IMR-90 (cell line): ENCODE measurements at regions not wholly inside any gene's neighbourhood (a gene's known extent, or its start where the extent isn't known, plus 50 kb on each side); places are given as distances from the start of the nearest gene placed in this dataset.

Experiments used
- ATAC-seq: fragments of 200-7000 bp; cut with Tn5 transposase; 2 replicates; pipeline ENCODE4 v1.9.1; 2020; ENCODE audit warnings: low read depth, mild to moderate bottlenecking, moderate library complexity
- BruUV-seq: library from RNA; stranded (reverse); fragments of 400-500 nt; replicated peaks from 2 replicates; lab custom pipeline; 2021; lab: Mats Ljungman, UMichigan
- CTCF ChIA-PET: fragments of 300-600 bp; formaldehyde crosslinking; extraction: SDS; loops from one replicate; lab custom pipeline; 2021; ENCODE audit warnings: antibody characterized with exemption; lab: Yijun Ruan, JAX
- POLR2A ChIA-PET: fragments of 300-600 bp; sonication (Branson Sonifier 250); formaldehyde crosslinking; loops from one replicate; lab custom pipeline; 2022; ENCODE audit warnings: antibody characterized with exemption; ENCODE audit not compliant: unreplicated experiment; lab: Charles Lee
- DNase-seq: peaks from one replicate; pipeline ENCODE4 v3.0.0; 2013
- H2AFZ ChIP-seq: replicated peaks from 2 replicates; pipeline ENCODE3; 2013; ENCODE audit warnings: low read length, mild to moderate bottlenecking; ENCODE audit not compliant: poor library complexity
- H2AK5ac ChIP-seq: 2 replicates; pipeline ENCODE4 v1.6.1; 2013; ENCODE audit warnings: low read depth, low read length, inconsistent platforms
- H2AK9ac ChIP-seq: replicated peaks from 2 replicates; pipeline ENCODE3; 2013; ENCODE audit warnings: mild to moderate bottlenecking, low read depth, low read length, moderate library complexity; ENCODE audit not compliant: poor library complexity
- H2BK120ac ChIP-seq: 2 replicates; pipeline ENCODE4 v1.6.1; 2013; ENCODE audit warnings: low read depth, low read length, inconsistent platforms
- H2BK15ac ChIP-seq: 3 replicates; pipeline ENCODE4 v1.6.1; 2013; ENCODE audit warnings: low read depth, low read length, inconsistent platforms
- H2BK20ac ChIP-seq: 2 replicates; pipeline ENCODE4 v1.6.1; 2013; ENCODE audit warnings: low read depth, mild to moderate bottlenecking, inconsistent platforms, low read length, moderate library complexity
- H2BK5ac ChIP-seq: 2 replicates; pipeline ENCODE4 v1.6.1; 2013; ENCODE audit warnings: mild to moderate bottlenecking, low read depth, low read length, inconsistent platforms; ENCODE audit not compliant: poor library complexity, severe bottlenecking
- H3K14ac ChIP-seq: replicated peaks from 2 replicates; pipeline ENCODE4 v1.6.1; 2013; ENCODE audit warnings: low read depth, low read length, inconsistent platforms
- H3K18ac ChIP-seq: 2 replicates; pipeline ENCODE4 v1.6.1; 2013; ENCODE audit warnings: low read depth, low read length, control low read depth
- H3K23ac ChIP-seq: 2 replicates; pipeline ENCODE4 v1.6.1; 2013; ENCODE audit warnings: low read depth, low read length, inconsistent platforms
- H3K27ac ChIP-seq: 2 replicates; pipeline ENCODE4 v1.5.1; 2013; ENCODE audit warnings: mild to moderate bottlenecking, control low read depth, low read length; ENCODE audit not compliant: insufficient read depth
- H3K27me3 ChIP-seq: 2 replicates; pipeline ENCODE4 v1.6.1; 2013; ENCODE audit warnings: low read length; ENCODE audit not compliant: control insufficient read depth, insufficient read depth
- H3K36me3 ChIP-seq: 2 replicates; pipeline ENCODE4 v1.6.1; 2013; ENCODE audit warnings: low read length, mixed read lengths; ENCODE audit not compliant: control insufficient read depth, insufficient read depth
- H3K4ac ChIP-seq: 2 replicates; pipeline ENCODE4 v1.6.1; 2013; ENCODE audit warnings: low read depth, low read length, inconsistent platforms
- H3K4me1 ChIP-seq: 2 replicates; pipeline ENCODE4 v1.6.1; 2013; ENCODE audit warnings: low read length, mixed read lengths; ENCODE audit not compliant: control insufficient read depth, insufficient read depth
- H3K4me2 ChIP-seq: 2 replicates; pipeline ENCODE4 v1.6.1; 2013; ENCODE audit warnings: low read depth, mild to moderate bottlenecking, control low read depth, low read length, moderate library complexity
- H3K4me3 ChIP-seq: 2 replicates; pipeline ENCODE4 v1.5.1; 2013; ENCODE audit warnings: low read depth, mild to moderate bottlenecking, control low read depth, low read length, moderate library complexity; ENCODE audit not compliant: insufficient read depth
- H3K56ac ChIP-seq: 2 replicates; pipeline ENCODE4 v1.6.1; 2013; ENCODE audit warnings: low read length, inconsistent platforms; ENCODE audit not compliant: insufficient read depth; ENCODE audit errors: extremely low read depth
- H3K79me1 ChIP-seq, 2 experiments: 2 replicates each; pipeline ENCODE4 v1.6.1; 2013; ENCODE audit warnings: low read length in 2 of 2, inconsistent platforms in 1 of 2, low read depth in 1 of 2
- H3K9ac ChIP-seq: 2 replicates; pipeline ENCODE4 v1.6.1; 2013; ENCODE audit warnings: low read depth, low read length, control low read depth
- H3K9me1 ChIP-seq: 2 replicates; pipeline ENCODE4 v1.6.1; 2013; ENCODE audit warnings: low read length, inconsistent platforms; ENCODE audit not compliant: insufficient read depth
- H3K9me3 ChIP-seq: 2 replicates; pipeline ENCODE4 v1.6.1; 2013; ENCODE audit warnings: low read length; ENCODE audit not compliant: control insufficient read depth, insufficient read depth
- H4K20me1 ChIP-seq: 2 replicates; pipeline ENCODE4 v1.6.1; 2013; ENCODE audit warnings: low read length, inconsistent platforms; ENCODE audit not compliant: insufficient read depth
- H4K5ac ChIP-seq: 2 replicates; pipeline ENCODE4 v1.6.1; 2013; ENCODE audit warnings: mild to moderate bottlenecking, low read depth, low read length, control low read depth
- H4K8ac ChIP-seq, 2 experiments: 2 replicates each; pipeline ENCODE4 v1.6.1; 2013; ENCODE audit warnings: low read depth in 2 of 2, low read length in 2 of 2, control low read depth in 1 of 2, inconsistent platforms in 1 of 2
- H4K91ac ChIP-seq: 2 replicates; pipeline ENCODE4 v1.6.1; 2013; ENCODE audit warnings: low read depth, low read length, inconsistent platforms; ENCODE audit not compliant: insufficient read depth
- BHLHE40 ChIP-seq: fragments of 150-350 bp; IDR thresholded peaks from 2 replicates; pipeline ENCODE4 v1.6.1; 2016; ENCODE audit warnings: mild to moderate bottlenecking, low read depth, low read length
- CEBPB ChIP-seq: IDR thresholded peaks from 2 replicates; pipeline ENCODE4 v1.6.1; 2012; ENCODE audit warnings: low read depth, low read length, improper control_type of control experiment
- CHD1 ChIP-seq: IDR thresholded peaks from 2 replicates; pipeline ENCODE4 v1.6.1; 2012; ENCODE audit warnings: low read depth, low read length, improper control_type of control experiment
- CTCF ChIP-seq: conservative IDR thresholded peaks from 2 replicates; pipeline ENCODE4 v1.5.1; 2012; ENCODE audit warnings: mild to moderate bottlenecking, low read depth, low read length, improper control_type of control experiment
- ELK1 ChIP-seq: fragments of 150-350 bp; IDR thresholded peaks from 2 replicates; pipeline ENCODE4 v1.6.1; 2016; ENCODE audit warnings: low read depth, mild to moderate bottlenecking, low read length, moderate library complexity, borderline replicate concordance
- FOS ChIP-seq: fragments of 150-350 bp; IDR thresholded peaks from 2 replicates; pipeline ENCODE4 v1.6.1; 2016; ENCODE audit warnings: low read depth, low read length
- MXI1 ChIP-seq: IDR thresholded peaks from 2 replicates; pipeline ENCODE4 v1.6.1; 2012; ENCODE audit warnings: low read depth, mild to moderate bottlenecking, low read length, moderate library complexity, borderline replicate concordance
- NFE2L2 ChIP-seq: fragments of 150-350 bp; IDR thresholded peaks from 2 replicates; pipeline ENCODE4 v1.6.1; 2016; ENCODE audit warnings: low read depth, mild to moderate bottlenecking, low read length
- POLR2A ChIP-seq: IDR thresholded peaks from 2 replicates; pipeline ENCODE4 v1.6.1; 2012; ENCODE audit warnings: mild to moderate bottlenecking, low read depth, low read length
- RAD21 ChIP-seq: IDR thresholded peaks from 2 replicates; pipeline ENCODE4 v1.6.1; 2012; ENCODE audit warnings: low read length, improper control_type of control experiment
- RCOR1 ChIP-seq: IDR thresholded peaks from 2 replicates; pipeline ENCODE4 v1.6.1; 2012; ENCODE audit warnings: mild to moderate bottlenecking, low read length, improper control_type of control experiment; ENCODE audit not compliant: insufficient replicate concordance
- RFX5 ChIP-seq: IDR thresholded peaks from 2 replicates; pipeline ENCODE4 v1.8.0; 2012; ENCODE audit warnings: low read depth, mild to moderate bottlenecking, low read length, moderate library complexity
- SMC3 ChIP-seq: fragments of 150-350 bp; IDR thresholded peaks from 2 replicates; pipeline ENCODE4 v1.6.1; 2016; ENCODE audit warnings: low read depth, mild to moderate bottlenecking, antibody characterized with exemption, low read length, moderate library complexity
- USF2 ChIP-seq: fragments of 150-350 bp; IDR thresholded peaks from 2 replicates; pipeline ENCODE4 v1.6.1; 2017; ENCODE audit warnings: mild to moderate bottlenecking, antibody characterized with exemption, low read length, low read depth
- WGBS, 2 experiments: methylation state at CpG; one replicate each; pipeline versions ENCODE4 v1.1.5 to v1.1.7; 2013; ENCODE audit warnings: missing lambda C conversion rate in 2 of 2; ENCODE audit not compliant: insufficient read length in 1 of 2; ENCODE audit errors: extremely low coverage in 2 of 2; 5-methylcytosine and 5-hydroxymethylcytosine counted together
- dilution Hi-C: fragments of 300-500 bp; cut with HindIII; formaldehyde crosslinking; loops from one replicate; pipeline ENCODE4 v1.14.3; 2018; ENCODE audit warnings: low sequenced_read_pairs; ENCODE audit not compliant: unreplicated experiment
- in situ Hi-C: fragments of 300-500 bp; cut with MboI; formaldehyde crosslinking; loops from 3 replicates; pipeline ENCODE4 v1.14.3; 2019; ENCODE audit warnings: low sequenced_read_pairs, inconsistent platforms, mixed read lengths
- intact Hi-C: fragments of 100-400 bp; cut with micrococcal nuclease; formaldehyde crosslinking; loops from 2 replicates; pipeline ENCODE4 v1.10.0; 2022

GRCh38 chr12:105504286-105504685, 173.8 kb downstream of the C12orf75 start:
- no peak overlapping the region for H2BK120ac ChIP-seq
- no peak for ATAC-seq
- no peak overlapping the region for H4K8ac ChIP-seq
- no peak overlapping the region for H2BK20ac ChIP-seq
- no peak overlapping the region for H2AK9ac ChIP-seq
- no peak overlapping the region for H3K23ac ChIP-seq
- no TSS peak for BruUV-seq
- H3K4ac ChIP-seq = no peak overlapping the region
- DNase-seq = no peak
- no peak overlapping the region for H3K4me2 ChIP-seq
- H3K4me3 ChIP-seq = no peak overlapping the region
- H3K79me1 ChIP-seq = no peaks in the 10 kb centered on the region
- H2AK5ac ChIP-seq = no peak overlapping the region
- dilution Hi-C loops = no loop called here
- H3K27ac ChIP-seq = no peak overlapping the region
- intact Hi-C loops = no loop called here
- no peak overlapping the region for H3K9ac ChIP-seq
- no peaks in the 10 kb centered on the region for H3K9me3 ChIP-seq
- no CpG with 5 or more reads among the region's 7 CpGs for WGBS, 2 experiments
- ChIA-PET POLR2A (no interaction called here), CTCF (no interaction called here)
- TF ChIP-seq POLR2A (no peak), FOS (no peak), USF2 (no peak), SMC3 (no peak), BHLHE40 (no peak), CHD1 (no peak), CEBPB (no peak), ELK1 (no peak), MXI1 (no peak), RAD21 (no peak), RFX5 (no peak), CTCF (no peak), NFE2L2 (no peak), RCOR1 (no peak)
- H2AFZ ChIP-seq = no peak overlapping the region
- no peak overlapping the region for H3K14ac ChIP-seq
- H4K5ac ChIP-seq = no peak overlapping the region
- no peak overlapping the region for H2BK15ac ChIP-seq
- peaks cover 15% of the 10 kb centered on the region for H3K27me3 ChIP-seq
- no peaks in the 10 kb centered on the region for H4K20me1 ChIP-seq
- no peaks in the 10 kb centered on the region for H3K4me1 ChIP-seq
- H3K9me1 ChIP-seq = no peaks in the 10 kb centered on the region
- H3K36me3 ChIP-seq = no peaks in the 10 kb centered on the region
- H3K56ac ChIP-seq = no peak overlapping the region
- in situ Hi-C loops = no loop called here
- H4K91ac ChIP-seq = no peak overlapping the region
- no peak overlapping the region for H3K18ac ChIP-seq
- H2BK5ac ChIP-seq = no peak overlapping the region
